Stimulated activated CD8-positive, alpha-beta memory T cell treated with anti-CD3 and anti-CD28 coated beads, Interleukin-7, amount 100 ng/mL, for 4 hours (primary cell): ENCODE measurements at regions not wholly inside any gene's neighbourhood (a gene's known extent, or its start where the extent isn't known, plus 50 kb on each side); places are given as distances from the start of the nearest gene placed in this dataset.
"Not testable (repeated sequence)": the region's sequence is repeated elsewhere in the genome, so short reads cannot be mapped to it uniquely, and the experiment has no call there.

Experiments used
- DNase-seq, 2 donors: peaks; one replicate each; pipeline ENCODE4 v3.0.0-alpha.2; 2020; ENCODE audit warnings: low read depth in 2 of 2

DNA sequence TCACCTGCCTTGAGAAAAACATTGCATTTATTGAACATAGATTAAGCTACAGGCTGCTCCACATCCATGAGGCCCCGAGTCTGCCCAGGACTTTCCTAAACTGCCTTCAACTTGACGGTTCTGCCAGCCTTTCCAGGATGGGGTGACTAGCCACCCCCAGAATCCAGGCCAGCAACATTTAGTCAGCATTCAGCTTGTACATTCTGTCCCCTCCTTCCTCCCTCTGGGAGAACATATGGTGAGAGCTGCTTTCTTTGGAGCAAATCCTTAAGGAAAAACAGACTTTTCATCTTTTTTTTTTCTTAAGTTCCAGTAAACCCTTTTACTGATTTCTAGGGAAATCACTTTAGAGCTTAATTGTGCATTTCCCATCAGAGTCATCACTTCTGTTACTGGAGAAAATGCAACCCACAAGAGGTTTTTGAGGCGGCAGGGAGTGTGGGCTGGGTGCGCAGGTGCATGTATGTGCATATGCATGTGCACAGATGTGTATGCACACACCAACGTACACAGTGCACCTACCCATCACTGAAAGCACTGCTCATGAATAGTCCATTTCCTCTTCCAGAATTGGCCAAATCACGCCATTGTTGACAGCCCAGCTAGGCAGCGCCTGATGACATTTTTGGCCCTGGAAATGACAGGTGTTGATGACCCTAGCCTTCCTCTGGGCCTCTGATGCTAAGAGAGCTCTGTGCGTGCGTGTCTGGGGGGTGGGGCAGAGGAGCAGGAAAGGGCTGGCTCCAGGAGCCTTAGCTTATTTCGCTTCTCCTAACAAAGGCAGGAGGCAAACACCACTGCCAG lies 145.6 kb downstream of the HSD17B3 start:
- DNase-seq: no peak

DNA sequence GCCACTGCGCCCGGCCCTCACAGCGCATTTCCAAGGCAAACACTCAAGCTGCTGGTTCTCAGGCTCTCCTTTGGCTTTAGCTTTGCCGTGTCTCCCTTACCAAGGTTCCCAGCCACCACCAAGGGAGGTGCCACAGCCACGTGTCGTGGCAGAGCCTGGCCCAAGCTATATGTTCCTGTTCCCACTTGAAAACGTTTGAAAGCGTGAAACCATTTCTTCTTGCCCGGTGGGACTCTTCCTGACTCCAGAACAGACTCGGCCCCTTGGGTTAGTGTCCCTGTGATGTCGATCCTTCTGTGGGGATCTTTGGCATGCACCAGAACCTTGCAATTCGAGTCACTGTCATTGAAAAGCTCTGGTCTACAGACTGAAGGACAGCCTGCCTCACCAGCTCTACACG lies 147.9 kb downstream of the HSD17B3 start:
- no peak for DNase-seq

GRCh38 chr9:96152550-96152949 lies 149.4 kb downstream of the HSD17B3 start:
- DNase-seq: no peak

- peak; percentile 45 to 55 for DNase-seq
These were observed 151.4 kb downstream of the HSD17B3 start for GRCh38 chr9:96150324-96151227.

DNA sequence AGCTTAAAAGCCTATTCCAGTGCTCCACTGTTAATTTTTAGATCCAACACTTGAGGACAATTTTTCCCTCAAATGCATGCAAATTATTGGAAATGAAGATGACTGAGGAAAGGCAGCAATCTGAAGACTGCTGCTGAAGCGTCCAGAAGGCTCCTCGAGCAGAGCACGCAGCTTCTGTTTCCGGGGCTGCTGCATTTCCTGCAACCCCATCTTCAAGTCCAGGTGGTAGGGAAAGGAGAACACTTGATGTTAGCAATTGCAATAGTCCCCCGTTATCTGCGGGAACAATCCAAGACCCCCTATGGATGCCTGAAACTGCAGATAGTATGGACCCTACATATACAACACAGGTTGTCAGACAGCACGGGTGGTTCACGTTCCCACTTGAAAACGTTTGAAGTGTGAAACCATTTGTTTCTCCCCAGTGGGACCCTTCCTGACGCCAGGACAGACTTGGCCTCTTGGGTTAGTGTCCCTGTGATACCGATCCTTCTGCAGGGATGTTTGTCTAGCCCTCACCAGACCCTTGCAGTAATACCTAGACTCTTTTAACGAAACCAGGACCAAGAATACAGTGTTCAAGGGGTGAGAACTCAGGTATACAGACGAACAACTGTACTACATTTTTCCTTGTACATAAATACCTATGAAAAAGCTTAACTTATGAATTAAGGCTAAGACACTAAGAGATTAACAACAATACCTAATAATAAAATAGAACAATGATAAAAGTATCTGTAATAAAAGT lies 152.3 kb downstream of the HSD17B3 start:
- no peak for DNase-seq

DNA sequence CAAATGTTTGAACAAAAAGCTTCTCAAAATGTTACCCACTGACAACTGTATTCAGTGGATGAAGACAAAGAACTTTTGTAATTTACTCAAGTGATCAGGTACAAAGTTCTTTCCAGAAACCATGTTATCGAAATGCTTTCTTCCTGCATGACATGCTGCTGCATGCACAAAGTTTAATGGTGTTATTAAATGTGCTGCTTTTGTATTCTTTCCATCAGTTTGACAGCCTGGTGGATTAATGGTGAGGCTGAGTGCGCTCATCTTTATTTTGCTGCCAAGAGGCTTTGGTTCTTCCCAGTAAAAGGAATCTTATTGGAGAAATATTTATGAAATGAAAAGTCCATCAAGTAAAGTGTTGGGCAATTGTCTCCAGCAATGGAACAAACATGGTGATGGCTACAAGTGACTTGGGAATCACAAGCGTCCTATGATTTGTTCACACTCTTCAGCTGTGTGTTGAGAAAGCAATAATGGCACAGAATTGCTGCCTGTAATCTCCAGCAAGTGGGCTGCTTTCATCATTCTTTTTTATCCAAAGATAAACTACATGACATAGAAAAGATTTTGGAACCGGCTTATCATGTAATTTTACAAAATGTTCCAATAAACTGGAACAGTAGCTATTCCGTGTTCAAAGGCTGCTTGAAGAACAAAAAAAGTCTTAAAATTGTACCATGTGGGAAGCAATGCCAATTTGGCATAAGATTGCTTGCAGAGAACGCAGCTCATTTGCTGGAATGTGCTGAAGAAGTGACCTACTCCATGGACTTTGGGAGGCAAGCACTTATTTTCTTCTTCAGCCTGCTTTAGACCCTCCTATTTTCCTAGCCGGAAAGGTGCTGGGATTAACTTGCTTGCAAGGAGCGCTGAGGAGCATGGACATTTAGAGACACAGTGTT lies 153.1 kb downstream of the HSD17B3 start:
- no peak for DNase-seq

GRCh38 chr9:96147029-96147428 lies 154.9 kb downstream of the HSD17B3 start:
- DNase-seq: not testable (repeated sequence)

DNA sequence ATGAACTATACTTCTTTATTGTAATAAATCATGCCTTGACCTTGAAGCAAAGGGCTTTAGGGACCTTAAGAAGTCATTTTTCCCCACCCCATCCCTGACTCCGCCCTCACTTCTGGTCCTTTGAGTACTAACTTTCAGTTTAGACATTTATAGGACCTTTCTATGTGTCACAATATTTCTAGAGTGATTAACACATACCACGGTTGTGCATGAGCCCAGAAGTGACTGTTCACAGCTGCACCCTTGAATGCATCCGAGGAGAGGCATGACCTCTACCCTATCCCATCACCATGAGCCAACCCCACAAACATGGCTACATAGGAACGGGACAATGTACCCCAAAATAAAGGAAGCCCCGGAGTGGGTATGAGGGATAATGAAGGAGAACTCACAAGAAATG lies 160.3 kb downstream of the HSD17B3 start:
- no peak for DNase-seq

DNA sequence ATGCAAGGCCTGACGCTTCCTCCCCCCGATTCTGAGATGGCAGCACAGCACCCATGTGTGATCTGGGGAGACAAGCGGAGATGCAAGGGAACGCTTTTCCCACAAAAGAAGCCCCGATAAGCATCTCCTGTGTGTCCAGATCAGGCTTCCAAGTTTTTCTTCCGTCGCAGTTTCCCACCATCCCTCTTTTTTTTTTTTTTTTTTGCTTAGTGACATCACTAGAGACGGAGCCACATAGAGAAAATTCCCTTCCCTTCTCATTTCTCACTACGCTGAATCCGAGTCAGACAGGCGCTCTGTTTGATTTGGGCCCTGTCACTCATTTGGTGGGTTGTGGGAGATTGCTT lies 160.9 kb downstream of the HSD17B3 start:
- no peak for DNase-seq

DNA sequence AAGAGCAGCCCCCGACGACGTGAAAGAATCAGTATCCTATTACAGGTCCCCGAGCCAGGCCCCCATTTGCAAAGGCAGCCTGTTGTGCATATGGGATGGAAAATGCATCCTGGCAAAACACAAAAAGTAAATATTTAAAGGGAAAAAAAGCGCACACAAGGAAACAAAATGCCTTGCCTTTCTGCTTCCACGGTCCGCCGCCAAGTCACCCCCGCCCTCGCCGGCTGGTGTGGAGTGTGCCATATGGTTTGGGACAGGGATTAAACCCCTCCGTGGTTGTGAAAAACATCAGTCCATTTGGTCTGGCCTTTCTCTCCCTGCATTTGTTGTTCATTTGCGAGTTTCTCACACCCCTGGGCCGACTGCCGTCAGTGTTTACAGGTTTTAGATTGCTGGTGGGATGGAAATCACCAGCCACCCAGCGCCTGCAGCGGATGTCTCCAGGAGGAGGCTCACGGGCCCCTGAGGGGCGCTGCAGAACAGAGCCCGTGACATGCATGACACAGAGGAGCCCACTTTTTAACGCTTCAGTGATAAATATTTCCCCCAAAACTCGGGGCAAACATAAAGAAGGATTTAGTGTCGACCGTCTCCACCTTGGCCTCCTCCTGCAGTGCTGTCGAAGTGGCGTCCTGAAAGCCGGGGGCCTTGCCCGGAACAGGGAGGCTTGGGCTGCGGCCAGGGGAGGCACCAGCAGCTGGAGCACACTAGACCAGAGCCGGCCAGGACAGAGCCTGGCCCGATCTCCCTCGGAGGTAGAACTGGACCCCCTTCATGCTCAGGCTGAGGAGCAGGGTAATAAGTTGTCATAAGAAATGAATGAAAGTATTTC lies 161.5 kb downstream of the HSD17B3 start:
- no peak for DNase-seq

DNA sequence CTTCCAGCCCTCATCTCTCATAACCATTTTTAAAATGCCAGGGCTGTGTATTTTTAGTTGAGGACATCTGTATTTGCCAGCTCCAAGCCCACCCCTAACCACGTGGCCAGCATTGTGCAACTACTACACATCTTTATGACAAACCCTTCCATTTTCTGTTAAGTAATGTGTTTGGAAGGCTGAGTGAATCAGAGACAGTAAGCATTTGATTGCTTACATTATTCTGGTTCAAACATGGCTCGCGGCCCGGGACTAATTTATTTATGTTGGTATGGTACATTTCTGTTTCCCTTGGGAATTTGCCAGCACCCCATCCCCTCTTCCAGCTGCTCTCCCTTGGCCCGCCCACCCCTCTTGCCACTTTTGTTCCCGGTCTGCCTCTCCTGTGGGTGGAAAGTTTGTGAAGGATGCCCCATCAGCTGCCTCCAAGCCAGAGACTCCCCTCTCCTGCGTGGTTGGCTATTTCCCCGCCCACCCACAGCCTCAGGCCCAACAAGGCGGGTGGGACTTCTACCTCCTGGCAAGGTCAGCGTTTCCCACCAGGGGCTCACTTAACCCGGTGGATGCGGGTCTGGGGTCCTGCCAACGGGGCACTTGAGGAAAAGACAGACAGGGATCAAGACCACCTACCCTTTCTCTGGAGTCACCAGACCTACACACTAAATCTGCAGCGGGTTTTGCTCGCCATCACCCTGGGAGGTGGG lies 162.2 kb downstream of the HSD17B3 start:
- DNase-seq: no peak

DNA sequence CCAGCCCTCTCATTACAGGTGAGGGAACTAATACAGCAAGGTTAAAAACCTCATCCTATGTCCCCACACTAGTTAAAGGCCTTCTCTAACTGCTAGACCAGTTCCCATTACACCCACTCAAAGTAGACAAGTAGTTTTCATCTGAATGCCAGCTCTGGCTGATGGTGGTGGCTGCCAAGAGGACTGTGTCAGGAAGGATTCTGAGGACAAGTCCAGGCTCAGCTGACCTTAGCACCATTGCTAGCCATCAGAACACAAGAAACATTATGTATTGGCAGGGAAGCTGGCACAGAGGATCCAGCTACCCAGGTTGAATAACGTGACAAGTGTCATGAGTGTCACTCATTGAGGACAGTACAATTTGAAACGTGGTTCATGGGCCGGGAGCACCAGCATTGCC lies 163.4 kb downstream of the HSD17B3 start:
- no peak for DNase-seq

- DNase-seq: no peak
These were observed 164.1 kb downstream of the HSD17B3 start for GRCh38 chr9:96137671-96138429.

DNA sequence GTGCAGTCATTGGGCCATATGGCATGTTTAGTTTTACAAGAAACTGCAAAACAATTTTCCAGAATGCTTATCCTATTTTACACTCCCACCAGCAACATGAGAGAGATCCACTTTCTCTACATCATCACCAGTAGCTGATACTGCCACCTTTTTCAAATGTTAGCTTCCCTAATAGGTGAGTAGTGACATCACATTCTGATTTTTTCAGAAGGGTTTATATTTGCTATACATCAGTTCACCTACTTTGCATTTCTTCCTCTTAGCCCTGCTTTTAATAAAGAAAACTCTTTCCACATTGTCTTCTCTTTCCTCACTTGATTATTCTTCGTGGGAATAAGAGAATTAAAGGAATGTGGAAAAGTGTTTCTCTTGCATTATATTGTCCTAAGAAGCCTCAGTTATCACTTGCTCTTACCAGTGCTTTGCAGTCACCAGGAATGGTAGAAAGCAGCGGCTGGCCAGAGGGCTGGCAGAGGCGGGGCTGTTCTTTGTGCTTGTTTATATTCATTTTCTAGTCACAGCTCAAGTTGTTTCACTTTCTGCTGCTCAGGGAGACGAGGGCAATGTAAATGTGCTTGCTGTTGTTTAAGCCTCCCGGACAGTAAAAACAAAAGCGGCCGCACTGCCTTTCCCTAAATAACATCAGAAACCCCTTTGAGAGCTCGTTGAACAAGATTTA lies 164.8 kb downstream of the HSD17B3 start:
- no peak for DNase-seq

DNA sequence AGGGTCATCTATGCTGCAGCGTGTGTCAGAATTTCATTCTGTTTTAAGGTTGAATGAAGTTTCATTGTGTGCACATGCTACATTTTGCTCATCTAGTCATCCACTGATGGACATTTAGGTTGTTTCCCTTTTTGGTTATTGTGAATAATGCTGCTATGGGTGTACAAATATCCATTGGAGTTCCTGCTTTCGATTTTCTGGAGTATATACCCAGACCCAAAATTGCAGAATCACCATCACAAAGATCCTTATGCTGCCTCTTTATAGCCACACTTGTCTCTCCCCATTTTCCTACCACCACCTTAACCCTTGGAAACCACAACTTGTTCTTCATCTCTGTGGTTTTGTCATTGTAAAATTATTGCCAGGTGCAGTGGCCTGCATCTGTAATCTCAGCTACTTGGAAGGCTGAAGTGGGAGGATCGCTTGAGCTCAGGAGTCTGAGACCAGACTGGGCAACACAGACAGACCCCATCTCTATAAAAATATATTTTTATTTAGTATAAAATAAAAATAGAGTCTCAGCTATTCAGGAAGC lies 166.2 kb downstream of the HSD17B3 start:
- DNase-seq: no peak

GRCh38 chr9:96135076-96135752 lies 166.8 kb downstream of the HSD17B3 start:
- DNase-seq: no peak

DNA sequence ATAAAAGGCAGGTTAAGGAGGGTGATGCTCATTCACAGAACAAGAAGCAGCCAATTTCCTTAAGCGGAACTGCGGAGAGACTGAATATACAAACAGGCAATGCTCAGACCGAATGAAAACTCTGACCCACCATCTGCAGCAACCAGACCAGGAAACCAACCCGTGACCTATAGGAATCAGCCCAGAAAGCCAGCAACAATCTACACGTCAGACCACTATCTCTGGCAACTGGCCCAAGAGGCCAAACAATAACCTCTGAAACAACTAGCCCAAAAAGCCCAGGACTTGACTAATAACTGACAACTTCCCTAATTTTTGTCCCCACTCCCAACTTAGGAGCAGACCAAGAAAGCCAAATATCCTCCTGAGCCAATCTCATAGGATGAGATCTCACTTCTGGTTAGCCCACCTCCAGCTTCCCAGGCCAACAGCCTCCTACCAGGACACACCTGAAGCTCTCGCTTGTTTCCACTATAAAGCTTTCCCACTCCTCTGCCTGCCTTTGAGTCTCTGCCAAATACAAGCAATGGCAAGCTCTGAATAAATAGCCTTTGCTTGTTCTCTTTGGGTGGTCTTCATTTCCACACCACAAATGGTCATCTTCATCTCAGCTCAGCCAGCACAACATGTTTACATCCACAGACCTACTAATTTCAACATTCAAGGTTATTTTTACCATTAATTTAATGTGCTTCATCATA lies 168.5 kb downstream of the HSD17B3 start:
- DNase-seq: no peak
